ENCODE measurements at regions not wholly inside any gene's neighbourhood (a gene's known extent, or its start where the extent isn't known, plus 50 kb on each side); places are given as distances from the start of the nearest gene placed in this dataset.

GRCh38 chr2:240326886-240327285, 108.6 kb upstream of the GPC1 start:
- WGBS (ENCODE audit: low lambda C conversion rate) = 39% methylated on average over 7 of the region's 9 CpGs
- H3K4me3 ChIP-seq (ENCODE audit: low read depth in 2 of 2, low read length in 1 of 2) = no peak overlapping the region
- no peaks in the 10 kb centered on the region for H4K20me1 ChIP-seq (ENCODE audit: insufficient read depth)
- ChIA-PET CTCF (no interaction called here), POLR2A (no interaction called here)
- peaks cover 0 to 33% of the 10 kb centered on the region in 2 experiments; a peak in 2 of 4 replicates for H3K4me1 ChIP-seq (ENCODE audit: control insufficient read depth in 1 of 2, insufficient read depth in 2 of 2, low read depth in 1 of 2, low read length in 1 of 2)
- no peak overlapping the region for H2AFZ ChIP-seq (ENCODE audit: low read depth)
- no peaks in the 10 kb centered on the region for H3K9me3 ChIP-seq
- H3K9me2 ChIP-seq = no peaks in the 10 kb centered on the region
- H3K79me2 ChIP-seq (ENCODE audit: insufficient read depth) = no peaks in the 10 kb centered on the region
- no peaks in the 10 kb centered on the region for H3K27me3 ChIP-seq (ENCODE audit: insufficient read depth)
- H3K27ac ChIP-seq (ENCODE audit: low read depth in 2 of 2, low read length in 1 of 2) = no peak overlapping the region
- H3K9ac ChIP-seq = no peak overlapping the region
- TF ChIP-seq MEF2A (IDR thresholded peaks at IDR 0.05; ENCODE audit: borderline replicate concordance, low read depth) (no peak), ZBTB33 (IDR thresholded peaks at IDR 0.05; ENCODE audit: borderline replicate concordance, low read depth) (no peak), USF1 (IDR thresholded peaks at IDR 0.05; ENCODE audit: borderline replicate concordance, low read depth) (no peak), CHD2 (IDR thresholded peaks at IDR 0.05; ENCODE audit: low read length, partially characterized antibody) (no peak), SMC3 (IDR thresholded peaks at IDR 0.05; ENCODE audit: low read depth, low read length) (no peak), RXRA (IDR thresholded peaks at IDR 0.05; ENCODE audit: borderline replicate concordance, low read depth) (no peak), REST (IDR thresholded peaks at IDR 0.05; ENCODE audit: low read depth, low read length) (no peak), RCOR1 (IDR thresholded peaks at IDR 0.05; ENCODE audit: low read length) (no peak), NFIC (IDR thresholded peaks at IDR 0.05; ENCODE audit: borderline replicate concordance) (no peak), POLR2AphosphoS5 (IDR thresholded peaks at IDR 0.05; ENCODE audit: low read depth, low read length) (no peak), RFX5 (IDR thresholded peaks at IDR 0.05; ENCODE audit: low read length) (no peak), NRF1 (IDR thresholded peaks at IDR 0.05; ENCODE audit: low read depth, low read length) (no peak)
- no peak for DNase-seq
- H3F3A ChIP-seq (replicated peaks; ENCODE audit: insufficient read depth) = no peaks in the 10 kb centered on the region
- H3K36me3 ChIP-seq (replicated peaks in 1 of 2; ENCODE audit: control insufficient read depth in 1 of 2, insufficient read depth in 2 of 2, low read length in 1 of 2) = no peaks in the 10 kb centered on the region
- no peak overlapping the region for H3K4me2 ChIP-seq

All from SK-N-SH (cell line).